A673 (cell line): ENCODE measurements at regions not wholly inside any gene's neighbourhood (a gene's known extent, or its start where the extent isn't known, plus 50 kb on each side); places are given as distances from the start of the nearest gene placed in this dataset.

Experiments used
- BruUV-seq: library from RNA; stranded (reverse); fragments of 400-500 nt; replicated peaks from 2 replicates; lab custom pipeline; 2021; lab: Mats Ljungman, UMichigan
- CTCF ChIA-PET: fragments of 300-600 bp; sonication (Branson Sonifier 250); formaldehyde crosslinking; loops from one replicate; lab custom pipeline; 2022; ENCODE audit warnings: antibody characterized with exemption; lab: Charles Lee
- POLR2A ChIA-PET: fragments of 300-600 bp; sonication (Branson Sonifier 250); formaldehyde crosslinking; loops from one replicate; lab custom pipeline; 2022; ENCODE audit warnings: antibody characterized with exemption; ENCODE audit not compliant: low non-redundant PET; lab: Charles Lee
- DNase-seq: peaks from one replicate; pipeline ENCODE4 v3.0.0-alpha.2; 2015; ENCODE audit warnings: low spot score
- H3K27ac ChIP-seq: fragments of 200-600 bp; sonication (generic); 2 replicates; pipeline ENCODE4 v1.5.1; 2016; ENCODE audit warnings: mixed run types, low read depth, mild to moderate bottlenecking, mixed read lengths, antibody characterized with exemption, low read length; ENCODE audit not compliant: poor library complexity, severe bottlenecking
- H3K27me3 ChIP-seq: fragments of 200-600 bp; sonication (generic); replicated peaks from 2 replicates; pipeline ENCODE4 v1.6.1; 2017; ENCODE audit warnings: mixed run types, low read depth, mild to moderate bottlenecking, mixed read lengths, antibody characterized with exemption, low read length; ENCODE audit not compliant: insufficient read depth, poor library complexity
- H3K36me3 ChIP-seq: fragments of 200-600 bp; sonication (generic); 2 replicates; pipeline ENCODE4 v1.6.1; 2016; ENCODE audit warnings: mixed run types, mild to moderate bottlenecking, mixed read lengths, antibody characterized with exemption, low read length; ENCODE audit not compliant: insufficient read depth, poor library complexity, severe bottlenecking
- H3K4me1 ChIP-seq: fragments of 200-600 bp; sonication (generic); 2 replicates; pipeline ENCODE4 v1.6.1; 2017; ENCODE audit warnings: mixed run types, mild to moderate bottlenecking, mixed read lengths, antibody characterized with exemption, low read length; ENCODE audit not compliant: insufficient read depth, poor library complexity, severe bottlenecking
- H3K4me3 ChIP-seq: fragments of 200-600 bp; sonication (generic); 2 replicates; pipeline ENCODE4 v1.5.1; 2016; ENCODE audit warnings: low read depth, mixed run types, mild to moderate bottlenecking, mixed read lengths, low read length; ENCODE audit not compliant: poor library complexity, severe bottlenecking
- H3K9me3 ChIP-seq: fragments of 200-600 bp; sonication (generic); 2 replicates; pipeline ENCODE4 v1.6.1; 2016; ENCODE audit warnings: mixed run types, low read depth, mild to moderate bottlenecking, mixed read lengths, antibody characterized with exemption, low read length; ENCODE audit not compliant: poor library complexity, severe bottlenecking
- CTCF ChIP-seq: fragments of 300-800, 200-600 bp; sonication (generic); conservative IDR thresholded peaks from 2 replicates; pipeline ENCODE4 v1.5.1; 2017; ENCODE audit warnings: low read depth, mild to moderate bottlenecking, antibody characterized with exemption, low read length, moderate library complexity, mixed read lengths
- EZH2 ChIP-seq: fragments of 200-600 bp; sonication (generic); IDR thresholded peaks from 2 replicates; pipeline ENCODE4 v1.6.1; 2017; ENCODE audit warnings: borderline replicate concordance, low read depth, mild to moderate bottlenecking, mixed read lengths, antibody characterized with exemption, low read length; ENCODE audit not compliant: poor library complexity, severe bottlenecking
- intact Hi-C: fragments of 100-400 bp; cut with micrococcal nuclease; formaldehyde crosslinking; loops from one replicate; pipeline ENCODE4 v1.10.0; 2022; ENCODE audit not compliant: unreplicated experiment

DNA sequence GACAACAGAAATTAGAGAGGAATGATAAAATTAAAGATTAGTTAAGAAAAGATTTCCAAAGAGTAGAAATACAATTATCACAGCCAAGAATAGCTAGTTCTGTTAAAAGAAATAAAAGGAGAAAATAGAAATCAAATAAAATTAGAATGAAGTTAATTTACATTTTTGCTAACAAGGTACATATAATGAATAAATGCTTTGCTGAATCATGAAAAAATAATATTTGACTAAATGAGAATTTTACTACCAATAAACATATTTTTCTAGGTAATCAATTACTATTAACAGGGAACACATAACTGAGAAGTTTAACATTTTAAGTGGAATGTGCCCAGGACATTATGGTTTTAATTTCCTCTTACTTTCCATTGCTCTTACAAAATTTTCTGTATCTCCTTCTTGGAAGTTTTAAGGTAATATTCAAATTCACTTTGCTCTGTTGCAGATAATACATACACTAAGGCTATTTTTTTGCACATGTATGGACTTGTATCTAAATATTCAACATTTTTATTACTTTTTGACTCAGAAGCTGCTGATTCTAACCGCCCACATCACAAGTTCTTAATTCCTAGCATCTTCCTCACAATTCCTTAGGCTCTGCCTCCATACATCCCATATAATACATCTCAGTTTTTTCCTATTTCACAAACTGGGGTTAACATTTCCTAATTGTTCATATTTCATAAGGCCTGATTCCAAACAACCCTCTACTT, 870.7 kb upstream of the INTU start:
- ChIA-PET POLR2A (no interaction called here), CTCF (no interaction called here)
- Histone ChIP-seq H3K4me1 (no peaks in the 10 kb centered on the region), H3K27ac (no peak overlapping the region), H3K27me3 (peaks cover 3% of the 10 kb centered on the region), H3K36me3 (no peaks in the 10 kb centered on the region), H3K4me3 (no peak overlapping the region), H3K9me3 (no peaks in the 10 kb centered on the region)
- no TSS peak for BruUV-seq
- TF ChIP-seq EZH2 (no peak), CTCF (no peak)
- no peak for DNase-seq
- intact Hi-C loops = no loop called here

GRCh38 chr4:126762663-126763247, 870.0 kb upstream of the INTU start:
- H3K9me3 ChIP-seq = no peaks in the 10 kb centered on the region
- TF ChIP-seq EZH2 = no peak
- CTCF ChIA-PET = no interaction called here
- no peak overlapping the region for H3K27ac ChIP-seq
- no peaks in the 10 kb centered on the region for H3K36me3 ChIP-seq
- peaks cover 3% of the 10 kb centered on the region for H3K27me3 ChIP-seq
- DNase-seq = no peak
- BruUV-seq = no TSS peak
- intact Hi-C loops = no loop called here
- H3K4me1 ChIP-seq = no peaks in the 10 kb centered on the region
- H3K4me3 ChIP-seq = no peak overlapping the region
- POLR2A ChIA-PET = no interaction called here

GRCh38 chr4:126766241-126766640, 866.5 kb upstream of the INTU start:
- H3K4me1 ChIP-seq = no peaks in the 10 kb centered on the region
- TF ChIP-seq CTCF = no peak
- TF ChIP-seq EZH2 = no peak
- no peak overlapping the region for H3K4me3 ChIP-seq
- H3K9me3 ChIP-seq = no peaks in the 10 kb centered on the region
- no TSS peak for BruUV-seq
- H3K27me3 ChIP-seq = peaks cover 3% of the 10 kb centered on the region
- intact Hi-C loops = no loop called here
- no peak overlapping the region for H3K27ac ChIP-seq
- H3K36me3 ChIP-seq = no peaks in the 10 kb centered on the region
- no peak for DNase-seq
- POLR2A ChIA-PET = no interaction called here
- CTCF ChIA-PET = no interaction called here
